ENCODE measurements at regions not wholly inside any gene's neighbourhood (a gene's known extent, or its start where the extent isn't known, plus 50 kb on each side); places are given as distances from the start of the nearest gene placed in this dataset.
A peak's percentile ranks its signal among the peaks of the same experiment; 100 is the strongest.

GRCh38 chr1:11379851-11380250, 99.1 kb upstream of the DISP3 start:
- H3K4me2 ChIP-seq (ENCODE audit: low read length), result no peak overlapping the region
- H3K9me3 ChIP-seq (ENCODE audit: control insufficient read depth, insufficient read depth, low read length), result no peaks in the 10 kb centered on the region
- peaks cover 5% of the 10 kb centered on the region for H3K27me3 ChIP-seq (ENCODE audit: control insufficient read depth, low read length)
- H3K27ac ChIP-seq (ENCODE audit: low read depth, low read length), result no peak overlapping the region
- H3K79me2 ChIP-seq (ENCODE audit: control insufficient read depth, low read length), result no peaks in the 10 kb centered on the region
- TF ChIP-seq, protein P1, sequence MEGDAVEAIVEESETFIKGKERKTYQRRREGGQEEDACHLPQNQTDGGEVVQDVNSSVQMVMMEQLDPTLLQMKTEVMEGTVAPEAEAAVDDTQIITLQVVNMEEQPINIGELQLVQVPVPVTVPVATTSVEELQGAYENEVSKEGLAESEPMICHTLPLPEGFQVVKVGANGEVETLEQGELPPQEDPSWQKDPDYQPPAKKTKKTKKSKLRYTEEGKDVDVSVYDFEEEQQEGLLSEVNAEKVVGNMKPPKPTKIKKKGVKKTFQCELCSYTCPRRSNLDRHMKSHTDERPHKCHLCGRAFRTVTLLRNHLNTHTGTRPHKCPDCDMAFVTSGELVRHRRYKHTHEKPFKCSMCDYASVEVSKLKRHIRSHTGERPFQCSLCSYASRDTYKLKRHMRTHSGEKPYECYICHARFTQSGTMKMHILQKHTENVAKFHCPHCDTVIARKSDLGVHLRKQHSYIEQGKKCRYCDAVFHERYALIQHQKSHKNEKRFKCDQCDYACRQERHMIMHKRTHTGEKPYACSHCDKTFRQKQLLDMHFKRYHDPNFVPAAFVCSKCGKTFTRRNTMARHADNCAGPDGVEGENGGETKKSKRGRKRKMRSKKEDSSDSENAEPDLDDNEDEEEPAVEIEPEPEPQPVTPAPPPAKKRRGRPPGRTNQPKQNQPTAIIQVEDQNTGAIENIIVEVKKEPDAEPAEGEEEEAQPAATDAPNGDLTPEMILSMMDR (IDR thresholded peaks at IDR 0.05; ENCODE audit: low read depth, low read length, poor library complexity, severe bottlenecking), result no peak
- no peak for TF ChIP-seq EZH2phosphoT487 (IDR thresholded peaks at IDR 0.05; ENCODE audit: borderline replicate concordance, low read length)
- no peaks in the 10 kb centered on the region for H3F3A ChIP-seq (ENCODE audit: control insufficient read depth, insufficient read depth)
- H3K9me2 ChIP-seq (replicated peaks; ENCODE audit: control insufficient read depth, low read length), result no peaks in the 10 kb centered on the region
- peaks cover 24% of the 10 kb centered on the region for H3K4me1 ChIP-seq (ENCODE audit: control insufficient read depth, low read length)
- no peaks in the 10 kb centered on the region for H3K36me3 ChIP-seq (ENCODE audit: control insufficient read depth, low read length)
- H4K20me1 ChIP-seq (ENCODE audit: control insufficient read depth, insufficient read depth, low read depth, low read length), result no peaks in the 10 kb centered on the region
- no peak overlapping the region for H3K4me3 ChIP-seq (ENCODE audit: low read length)

GRCh38 chr1:11380500-11380899, 98.5 kb upstream of the DISP3 start:
- no peak for TF ChIP-seq EZH2phosphoT487 (IDR thresholded peaks at IDR 0.05; ENCODE audit: borderline replicate concordance, low read length)
- TF ChIP-seq, protein P1 (IDR thresholded peaks at IDR 0.05; ENCODE audit: low read depth, low read length, poor library complexity, severe bottlenecking), result no peak
- Histone ChIP-seq H3K9me2 (replicated peaks; ENCODE audit: control insufficient read depth, low read length) (no peaks in the 10 kb centered on the region), H3K79me2 (ENCODE audit: control insufficient read depth, low read length) (no peaks in the 10 kb centered on the region), H3F3A (ENCODE audit: control insufficient read depth, insufficient read depth) (no peaks in the 10 kb centered on the region), H3K4me3 (ENCODE audit: low read length) (no peak overlapping the region), H3K27ac (ENCODE audit: low read depth, low read length) (no peak overlapping the region), H3K36me3 (ENCODE audit: control insufficient read depth, low read length) (no peaks in the 10 kb centered on the region), H3K4me2 (ENCODE audit: low read length) (no peak overlapping the region), H3K4me1 (ENCODE audit: control insufficient read depth, low read length) (peaks cover 27% of the 10 kb centered on the region), H4K20me1 (ENCODE audit: control insufficient read depth, insufficient read depth, low read depth, low read length) (no peaks in the 10 kb centered on the region), H3K9me3 (ENCODE audit: control insufficient read depth, insufficient read depth, low read length) (no peaks in the 10 kb centered on the region), H3K27me3 (ENCODE audit: control insufficient read depth, low read length) (peaks cover 6% of the 10 kb centered on the region)

DNA sequence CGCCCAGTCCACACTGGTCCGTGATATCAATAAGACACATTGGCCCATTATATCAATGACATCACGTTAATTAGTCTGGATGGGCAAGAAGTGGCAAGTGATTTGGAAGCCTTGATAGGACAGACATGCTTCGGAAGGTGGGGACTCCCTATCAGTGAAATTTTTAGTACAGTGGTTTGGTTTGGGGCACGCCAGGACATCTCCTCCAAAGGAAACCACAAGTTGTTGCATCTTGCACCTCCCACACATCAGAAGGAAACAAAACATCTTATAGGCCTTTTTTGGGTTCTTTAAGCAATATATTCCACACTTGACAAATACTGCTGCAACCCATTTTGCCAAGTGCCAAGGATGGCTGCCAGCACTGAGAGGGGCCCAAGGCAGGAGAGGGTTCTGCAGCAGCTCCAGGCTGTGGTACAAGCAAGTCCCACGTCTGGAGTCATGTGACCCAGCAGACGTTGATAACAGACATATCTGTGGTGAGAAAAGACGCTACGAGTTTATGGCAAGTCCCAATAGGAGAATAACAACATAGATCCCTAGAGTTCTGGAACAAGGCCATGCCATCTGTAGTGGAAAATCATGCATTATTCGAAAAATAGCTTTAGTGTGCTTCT, 95.3 kb upstream of the DISP3 start:
- Histone ChIP-seq H3K36me3 (ENCODE audit: control insufficient read depth, low read length) (no peaks in the 10 kb centered on the region), H3F3A (ENCODE audit: control insufficient read depth, insufficient read depth) (no peaks in the 10 kb centered on the region), H3K27me3 (ENCODE audit: control insufficient read depth, low read length) (peaks cover 13% of the 10 kb centered on the region), H3K4me3 (ENCODE audit: low read length) (no peak overlapping the region), H3K27ac (ENCODE audit: low read depth, low read length) (no peak overlapping the region), H3K9me3 (ENCODE audit: control insufficient read depth, insufficient read depth, low read length) (no peaks in the 10 kb centered on the region), H4K20me1 (ENCODE audit: control insufficient read depth, insufficient read depth, low read depth, low read length) (no peaks in the 10 kb centered on the region), H3K4me1 (ENCODE audit: control insufficient read depth, low read length) (peaks cover 22% of the 10 kb centered on the region), H3K79me2 (ENCODE audit: control insufficient read depth, low read length) (no peaks in the 10 kb centered on the region), H3K9me2 (replicated peaks; ENCODE audit: control insufficient read depth, low read length) (no peaks in the 10 kb centered on the region), H3K4me2 (ENCODE audit: low read length) (peak overlapping the region; percentile 46)
- TF ChIP-seq EZH2phosphoT487 (IDR thresholded peaks at IDR 0.05; ENCODE audit: borderline replicate concordance, low read length), result no peak
- TF ChIP-seq, protein P1 (IDR thresholded peaks at IDR 0.05; ENCODE audit: low read depth, low read length, poor library complexity, severe bottlenecking), result no peak

Measured in DOHH2 (cell line).